ENCODE measurements at regions not wholly inside any gene's neighbourhood (a gene's known extent, or its start where the extent isn't known, plus 50 kb on each side); places are given as distances from the start of the nearest gene placed in this dataset.

- no peak for TF ChIP-seq CTCF (conservative IDR thresholded peaks at IDR 0.05; ENCODE audit: low read depth, low read length)
- TF ChIP-seq, protein P1, sequence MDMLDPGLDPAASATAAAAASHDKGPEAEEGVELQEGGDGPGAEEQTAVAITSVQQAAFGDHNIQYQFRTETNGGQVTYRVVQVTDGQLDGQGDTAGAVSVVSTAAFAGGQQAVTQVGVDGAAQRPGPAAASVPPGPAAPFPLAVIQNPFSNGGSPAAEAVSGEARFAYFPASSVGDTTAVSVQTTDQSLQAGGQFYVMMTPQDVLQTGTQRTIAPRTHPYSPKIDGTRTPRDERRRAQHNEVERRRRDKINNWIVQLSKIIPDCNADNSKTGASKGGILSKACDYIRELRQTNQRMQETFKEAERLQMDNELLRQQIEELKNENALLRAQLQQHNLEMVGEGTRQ (IDR thresholded peaks at IDR 0.05; ENCODE audit: low read depth, low read length): no peak
- no peak for TF ChIP-seq CEBPB (IDR thresholded peaks at IDR 0.05; ENCODE audit: low read depth, low read length)
- no peak for TF ChIP-seq CHD1 (IDR thresholded peaks at IDR 0.05; ENCODE audit: low read depth, low read length)
- TF ChIP-seq BHLHE40 (IDR thresholded peaks at IDR 0.05; ENCODE audit: low read depth, low read length): no peak
- TF ChIP-seq RAD21 (IDR thresholded peaks at IDR 0.05; ENCODE audit: low read length): no peak
- no peak for TF ChIP-seq RCOR1 (IDR thresholded peaks at IDR 0.05; ENCODE audit: insufficient replicate concordance, low read length)
Measured at GRCh38 chr17:71247441-71248015, 873.3 kb upstream of the SOX9 start.

All from IMR-90 (cell line).